SK-N-MC (cell line): ENCODE measurements at regions not wholly inside any gene's neighbourhood (a gene's known extent, or its start where the extent isn't known, plus 50 kb on each side); places are given as distances from the start of the nearest gene placed in this dataset.

Experiments
- EZH2 ChIP-seq: fragments of 200-600 bp; sonication (generic); IDR thresholded peaks from one replicate; pipeline ENCODE4 v1.6.1; 2017; ENCODE audit warnings: antibody characterized with exemption
- FOXP2 ChIP-seq: optimal IDR thresholded peaks from 2 replicates; pipeline ENCODE3; 2011; ENCODE audit warnings: mild to moderate bottlenecking, moderate library complexity; ENCODE audit not compliant: insufficient read depth; ENCODE audit errors: extremely low read length, control extremely low read depth
- POLR2AphosphoS5 ChIP-seq: IDR thresholded peaks from 2 replicates; pipeline ENCODE4 v1.6.1; 2012; ENCODE audit warnings: mild to moderate bottlenecking, low read depth, low read length, borderline replicate concordance

DNA sequence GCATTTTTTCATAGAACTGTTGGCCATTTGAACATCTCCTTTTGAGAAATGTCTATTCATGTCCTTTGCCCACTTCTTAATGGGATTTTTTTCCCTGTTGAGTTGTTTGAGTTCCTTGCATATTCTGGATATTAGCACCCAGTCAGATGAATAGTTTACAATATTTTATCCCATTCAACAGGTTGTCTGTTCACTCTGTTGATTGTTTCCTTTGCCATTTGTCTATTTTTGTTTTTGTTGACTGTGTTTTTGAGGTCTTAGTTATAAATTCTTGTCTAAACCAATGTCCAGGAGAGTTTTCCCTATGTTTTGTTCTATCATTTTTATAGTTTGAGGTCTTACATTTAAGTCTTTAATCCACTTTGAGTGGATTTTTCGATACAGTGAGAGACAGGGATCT, 139.0 kb upstream of the TNPO1 start:
- no peak for TF ChIP-seq EZH2
- TF ChIP-seq POLR2AphosphoS5 = no peak
- no peak for TF ChIP-seq FOXP2
